ENCODE measurements at regions not wholly inside any gene's neighbourhood (a gene's known extent, or its start where the extent isn't known, plus 50 kb on each side); places are given as distances from the start of the nearest gene placed in this dataset.

GRCh38 chr2:180716186-180717180, 263.9 kb upstream of the UBE2E3 start:
- TF ChIP-seq CTCF (conservative IDR thresholded peaks at IDR 0.05), result no peak
- TF ChIP-seq ZFX (IDR thresholded peaks at IDR 0.05), result no peak

All from C4-2B (cell line).